Dendritic cell treated with granulocyte-macrophage colony-stimulating factor and Interleukin-4, amounts not matched to agents 40 ng/mL and 50 ng/mL, for 4 days (primary cell): ENCODE measurements at regions not wholly inside any gene's neighbourhood (a gene's known extent, or its start where the extent isn't known, plus 50 kb on each side); places are given as distances from the start of the nearest gene placed in this dataset.

Experiments used
- H3K27ac Mint-ChIP-seq: one replicate; pipeline ENCODE4 v1.8.0; 2022; ENCODE audit warnings: mild to moderate bottlenecking, mixed read lengths
- H3K27me3 Mint-ChIP-seq: one replicate; pipeline ENCODE4 v1.8.0; 2022; ENCODE audit warnings: mild to moderate bottlenecking, mixed read lengths
- H3K36me3 Mint-ChIP-seq: one replicate; pipeline ENCODE4 v1.8.0; 2022; ENCODE audit warnings: low read depth, mixed read lengths
- H3K4me1 Mint-ChIP-seq: one replicate; pipeline ENCODE4 v1.8.0; 2022; ENCODE audit warnings: low read depth, mixed read lengths
- H3K4me3 Mint-ChIP-seq: one replicate; pipeline ENCODE4 v1.8.0; 2022; ENCODE audit warnings: mild to moderate bottlenecking, moderate library complexity, mixed read lengths
- H3K9me3 Mint-ChIP-seq: one replicate; pipeline ENCODE4 v1.8.0; 2022; ENCODE audit warnings: mixed read lengths
- intact Hi-C: fragments of 100-400 bp; cut with micrococcal nuclease; formaldehyde crosslinking; loops from one replicate; pipeline ENCODE4 v1.15.0; 2022

DNA sequence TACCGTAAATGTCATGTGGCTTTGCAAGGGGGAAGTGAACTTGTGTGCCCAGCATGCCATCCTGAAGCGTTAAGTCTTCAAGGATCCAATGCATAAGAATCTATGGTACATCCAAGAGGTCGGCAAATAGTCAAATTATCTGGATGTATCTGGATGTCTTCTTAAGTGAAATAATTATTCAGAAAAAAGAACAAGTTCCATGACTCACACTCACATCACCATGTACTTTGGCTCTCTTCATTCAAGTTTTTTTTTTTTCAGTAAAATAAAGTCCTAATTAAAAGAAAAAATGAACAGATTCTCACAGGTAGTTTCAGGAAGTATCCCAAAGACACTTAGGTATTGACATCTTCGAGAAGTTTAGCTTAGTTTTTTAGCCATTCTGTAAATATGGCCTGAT is 62.7 kb upstream of the MEGF10 start:
- Mint-ChIP-seq H3K9me3 (no peaks in the 10 kb centered on the region), H3K4me3 (no peak overlapping the region), H3K27me3 (peaks cover 12% of the 10 kb centered on the region), H3K36me3 (no peaks in the 10 kb centered on the region), H3K27ac (no peak overlapping the region), H3K4me1 (peaks cover 25% of the 10 kb centered on the region)
- intact Hi-C loops, result no loop called here

DNA sequence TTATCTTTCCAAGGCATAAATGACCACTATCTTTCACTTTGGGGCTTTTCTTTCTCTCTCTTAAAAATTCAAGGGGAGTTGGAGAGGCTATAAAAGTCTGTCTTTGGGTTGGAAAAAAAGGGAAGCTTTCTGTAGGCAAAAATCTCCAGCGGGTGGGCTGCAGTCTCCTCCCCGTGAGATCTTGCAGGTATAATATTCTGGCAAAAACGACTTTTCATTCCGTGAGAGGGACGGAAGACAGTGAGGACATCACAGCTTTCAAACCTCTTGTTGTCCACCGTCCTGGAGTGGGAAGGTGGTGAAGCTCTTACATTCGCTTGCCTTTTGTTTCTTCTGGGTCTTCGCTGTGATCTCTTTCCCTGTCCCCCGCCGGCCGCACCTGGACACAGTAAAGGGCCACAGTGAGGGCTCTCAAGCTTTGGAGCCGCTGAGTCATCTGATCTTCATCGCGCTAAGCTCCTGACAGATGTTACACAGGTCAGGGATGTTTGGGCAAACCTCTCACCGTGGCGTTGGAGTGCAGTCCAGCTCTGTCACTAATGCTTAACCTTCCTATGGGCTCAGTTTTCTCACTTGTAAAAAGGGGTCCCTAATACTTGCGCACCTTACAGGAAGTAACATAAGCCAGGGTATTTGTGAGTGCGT is 61.9 kb upstream of the MEGF10 start:
- intact Hi-C loops, result no loop called here
- Mint-ChIP-seq H3K9me3 (no peaks in the 10 kb centered on the region), H3K27me3 (peaks cover 12% of the 10 kb centered on the region), H3K27ac (peak overlapping the region; percentile 86), H3K36me3 (no peaks in the 10 kb centered on the region), H3K4me3 (peak overlapping the region; percentile 82), H3K4me1 (peaks cover 19% of the 10 kb centered on the region)

DNA sequence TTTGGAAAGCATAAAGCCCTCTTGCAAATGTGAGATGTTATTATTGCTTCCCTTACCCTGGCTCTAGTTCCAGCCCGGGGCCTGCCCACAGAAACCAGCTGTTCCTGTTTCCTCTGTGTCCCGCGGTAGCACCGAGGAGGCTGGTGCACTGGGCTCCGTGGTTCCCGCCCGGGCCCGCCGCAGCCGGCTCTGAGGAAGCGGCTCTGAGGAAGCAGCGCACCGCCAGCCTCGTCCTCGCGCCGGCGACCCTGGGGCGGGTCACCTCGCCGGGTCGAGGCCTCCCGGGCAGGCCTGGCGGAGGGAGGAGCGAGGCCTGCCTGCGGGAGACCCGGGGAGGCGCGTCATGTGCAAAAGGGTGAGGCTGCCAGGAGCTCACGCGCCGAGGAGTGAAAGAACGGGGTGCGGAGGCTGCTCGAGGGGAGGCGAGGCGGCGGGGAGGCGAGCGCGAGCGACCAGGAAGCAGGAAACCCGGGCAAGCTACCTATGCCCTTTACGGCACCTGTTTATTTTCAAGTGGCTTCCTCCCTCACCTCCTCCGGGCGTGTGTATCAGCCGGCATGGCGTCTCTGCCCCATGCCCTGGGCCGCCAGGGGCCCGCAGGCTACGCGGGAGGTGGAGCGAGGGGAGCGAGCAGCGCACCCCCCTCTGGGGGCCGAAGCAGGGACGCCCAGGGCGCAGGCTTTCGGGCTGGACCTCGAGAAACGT is 61.3 kb upstream of the MEGF10 start:
- intact Hi-C loops, result no loop called here
- no peaks in the 10 kb centered on the region for H3K9me3 Mint-ChIP-seq
- peak overlapping the region; percentile 82 for H3K4me3 Mint-ChIP-seq
- no peaks in the 10 kb centered on the region for H3K36me3 Mint-ChIP-seq
- peak overlapping the region; percentile 86 for H3K27ac Mint-ChIP-seq
- peaks cover 12% of the 10 kb centered on the region for H3K27me3 Mint-ChIP-seq
- peaks cover 19% of the 10 kb centered on the region for H3K4me1 Mint-ChIP-seq

DNA sequence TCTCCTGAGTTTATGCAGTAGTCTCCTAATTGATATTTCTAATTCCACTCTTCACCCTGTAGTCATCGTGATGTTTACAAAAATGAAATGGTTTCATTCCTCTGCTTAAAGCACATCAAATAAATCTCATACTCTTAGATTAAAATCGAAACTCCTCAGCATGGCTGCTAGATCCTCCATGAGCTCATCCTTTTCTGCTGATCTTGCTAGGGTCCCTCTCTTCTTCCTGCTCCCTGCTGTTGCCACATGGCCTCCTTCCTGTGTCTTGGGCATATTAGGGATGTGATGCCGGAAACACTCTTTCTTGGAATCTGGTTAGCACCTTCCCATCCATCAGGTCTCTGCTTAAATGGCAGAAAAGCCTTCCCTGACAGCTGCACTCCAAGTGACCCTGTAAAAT is 59.5 kb upstream of the MEGF10 start:
- Mint-ChIP-seq H3K36me3 (no peaks in the 10 kb centered on the region), H3K27ac (no peak overlapping the region), H3K4me1 (peaks cover 19% of the 10 kb centered on the region), H3K4me3 (no peak overlapping the region), H3K9me3 (no peaks in the 10 kb centered on the region), H3K27me3 (peaks cover 9% of the 10 kb centered on the region)
- intact Hi-C loops, result no loop called here

DNA sequence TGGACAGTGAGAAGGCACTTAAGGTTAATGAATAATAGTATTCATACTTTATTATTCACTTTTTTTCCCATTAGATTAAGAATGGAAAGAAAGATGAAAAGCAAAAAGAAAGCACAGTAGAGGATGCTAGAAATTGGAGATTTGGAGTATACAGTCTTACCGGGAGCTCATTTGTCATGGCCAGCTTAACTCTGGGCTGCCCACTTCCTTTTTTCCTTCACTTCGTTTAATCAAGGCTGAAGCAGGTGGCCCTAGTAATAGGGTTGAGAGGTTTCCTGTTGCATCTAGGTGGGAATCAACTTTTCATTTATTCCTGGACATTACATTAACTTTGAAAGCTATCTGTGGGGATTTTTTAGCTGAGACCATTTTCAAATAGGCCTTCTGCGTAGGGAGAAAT is 57.0 kb upstream of the MEGF10 start:
- Mint-ChIP-seq H3K4me1 (peaks cover 18% of the 10 kb centered on the region), H3K27ac (no peak overlapping the region)

DNA sequence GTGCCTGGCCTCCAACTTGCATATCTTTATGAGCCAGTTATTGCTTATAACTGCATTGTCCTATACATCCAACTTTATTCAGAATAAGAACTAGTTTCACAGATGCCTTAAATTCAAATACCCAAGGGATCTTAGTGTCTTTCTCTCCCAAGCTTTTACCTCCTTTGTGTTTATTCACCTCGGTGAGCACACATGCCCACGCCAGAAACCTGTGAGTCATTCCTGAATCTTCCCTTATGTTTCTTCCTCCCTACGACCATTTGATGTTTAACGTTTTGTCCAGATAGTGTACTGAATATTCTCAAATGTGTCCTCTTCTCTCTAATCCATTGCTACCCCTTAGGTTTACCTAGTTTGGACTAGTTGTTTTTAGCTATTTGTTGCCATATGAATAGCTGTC is 55.5 kb upstream of the MEGF10 start:
- peaks cover 3% of the 10 kb centered on the region for H3K4me1 Mint-ChIP-seq
- H3K27me3 Mint-ChIP-seq, result peaks cover 3% of the 10 kb centered on the region
- H3K9me3 Mint-ChIP-seq, result no peaks in the 10 kb centered on the region
- intact Hi-C loops, result no loop called here
- no peak overlapping the region for H3K4me3 Mint-ChIP-seq
- H3K36me3 Mint-ChIP-seq, result no peaks in the 10 kb centered on the region
- no peak overlapping the region for H3K27ac Mint-ChIP-seq

More for the DNA sequence above, 57.0 kb upstream of the MEGF10 start:
- intact Hi-C loops, result no loop called here
- Mint-ChIP-seq H3K4me3 (no peak overlapping the region), H3K9me3 (no peaks in the 10 kb centered on the region), H3K27me3 (peaks cover 8% of the 10 kb centered on the region), H3K36me3 (no peaks in the 10 kb centered on the region)

DNA sequence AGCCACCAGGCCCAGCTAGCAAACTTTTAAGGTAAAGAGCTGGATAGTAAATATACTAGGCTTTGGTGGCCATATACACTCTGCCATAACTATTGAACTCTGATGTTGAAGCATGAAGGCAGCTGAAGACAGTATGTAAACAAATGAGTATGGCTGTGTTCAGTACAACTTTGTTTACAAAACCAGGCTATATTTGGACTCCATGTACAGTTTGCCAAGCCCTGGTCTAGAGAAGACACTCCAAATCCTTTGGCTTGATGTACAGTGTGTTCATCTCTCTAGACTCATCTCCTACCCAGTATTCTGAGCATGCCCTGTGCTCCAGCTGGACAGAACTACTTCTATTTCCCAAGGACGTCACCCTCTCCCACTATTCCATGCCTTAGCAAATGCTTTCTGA is 54.3 kb upstream of the MEGF10 start:
- Mint-ChIP-seq H3K27me3 (no peaks in the 10 kb centered on the region), H3K9me3 (no peaks in the 10 kb centered on the region), H3K27ac (no peak overlapping the region), H3K4me3 (no peak overlapping the region), H3K4me1 (no peaks in the 10 kb centered on the region), H3K36me3 (no peaks in the 10 kb centered on the region)
- intact Hi-C loops, result no loop called here
